NT2/D1 (cell line): ENCODE measurements at regions not wholly inside any gene's neighbourhood (a gene's known extent, or its start where the extent isn't known, plus 50 kb on each side); places are given as distances from the start of the nearest gene placed in this dataset.

ENCODE experiments used
- SUZ12 ChIP-seq: IDR thresholded peaks from 2 replicates; pipeline ENCODE4 v1.6.1; 2011; ENCODE audit not compliant: insufficient read length, insufficient read depth; ENCODE audit errors: extremely low read depth
- YY1 ChIP-seq: IDR thresholded peaks from 2 replicates; pipeline ENCODE4 v1.6.1; 2011; ENCODE audit not compliant: insufficient read length, insufficient read depth

DNA sequence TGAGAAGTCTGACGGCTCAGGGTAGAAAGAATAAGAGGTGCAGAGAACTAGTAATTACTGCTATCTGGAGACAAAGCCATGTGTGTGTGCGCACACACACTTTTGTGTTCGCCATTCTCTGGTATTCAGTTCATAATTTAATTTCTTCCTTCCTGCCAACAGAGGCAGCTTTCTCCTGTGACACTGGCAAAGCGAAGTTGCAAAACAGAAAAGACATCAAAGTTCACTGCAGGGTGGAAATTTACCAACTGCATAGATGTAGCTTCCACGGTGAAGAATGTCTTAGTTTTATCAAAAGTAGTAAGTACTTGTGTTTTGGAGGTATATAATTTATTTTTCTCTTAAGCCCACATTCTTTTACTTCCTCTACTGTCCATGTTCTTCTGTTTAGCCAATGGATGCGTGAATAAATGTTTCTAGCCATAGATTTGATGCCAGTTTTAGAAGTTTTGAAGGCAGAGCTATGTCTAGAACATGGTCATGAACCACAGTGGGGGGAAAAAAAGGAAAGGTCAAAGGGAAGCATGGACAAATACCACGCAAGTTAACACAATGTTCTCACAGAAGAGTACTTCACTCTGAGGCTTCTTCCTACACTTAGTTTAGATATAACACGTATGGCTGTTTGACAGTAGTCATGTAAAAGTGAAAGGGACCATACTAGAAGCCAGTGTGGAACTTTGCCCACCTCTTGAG lies 536.5 kb upstream of the GRIA1 start:
- no peak for TF ChIP-seq YY1
- no peak for TF ChIP-seq SUZ12
